Liver (tissue), 8 donors: ENCODE measurements at regions not wholly inside any gene's neighbourhood (a gene's known extent, or its start where the extent isn't known, plus 50 kb on each side); places are given as distances from the start of the nearest gene placed in this dataset.

Experiments used
- DNase-seq: peaks from one replicate; pipeline ENCODE4 v3.0.0-alpha.2; 2017; ENCODE audit warnings: low spot score
- H3K27ac ChIP-seq, 2 donors: one replicate each; pipeline ENCODE4 v1.7.0; 2013; ENCODE audit warnings: inconsistent platforms in 2 of 2, low read length in 2 of 2, control low read depth in 1 of 2, low read depth in 1 of 2, mild to moderate bottlenecking in 1 of 2
- H3K27me3 ChIP-seq, 4 donors: one replicate each; pipeline versions ENCODE4 v1.6.1 to v1.7.0; 2013; ENCODE audit warnings: low read length in 3 of 4, inconsistent platforms in 1 of 4, mild to moderate bottlenecking in 1 of 4, moderate library complexity in 1 of 4; ENCODE audit not compliant: control insufficient read depth in 4 of 4, insufficient read depth in 4 of 4
- H3K36me3 ChIP-seq, 4 donors: one replicate each; pipeline versions ENCODE4 v1.6.1 to v1.7.0; 2013; ENCODE audit warnings: low read length in 3 of 4, mild to moderate bottlenecking in 3 of 4, low read depth in 1 of 4, moderate library complexity in 1 of 4; ENCODE audit not compliant: control insufficient read depth in 4 of 4, insufficient read depth in 3 of 4
- H3K4me1 ChIP-seq, 4 donors: one replicate each; pipeline versions ENCODE4 v1.6.1 to v1.7.0; 2013; ENCODE audit warnings: low read length in 3 of 4, mild to moderate bottlenecking in 3 of 4, moderate library complexity in 1 of 4; ENCODE audit not compliant: control insufficient read depth in 4 of 4, insufficient read depth in 4 of 4
- H3K4me3 ChIP-seq, 3 donors: one replicate each; pipeline versions ENCODE4 v1.6.1 to v1.7.0; 2013; ENCODE audit warnings: low read length in 3 of 3, control low read depth in 1 of 3, low read depth in 1 of 3, mild to moderate bottlenecking in 1 of 3
- H3K9ac ChIP-seq, 2 donors: one replicate each; pipeline ENCODE4 v1.7.0; 2013; ENCODE audit warnings: low read length in 2 of 2, mild to moderate bottlenecking in 2 of 2, moderate library complexity in 2 of 2, control low read depth in 1 of 2, low read depth in 1 of 2
- H3K9me3 ChIP-seq, 4 donors: one replicate each; pipeline versions ENCODE4 v1.6.1 to v1.7.0; 2013; ENCODE audit warnings: low read length in 3 of 4; ENCODE audit not compliant: control insufficient read depth in 4 of 4
- CTCF ChIP-seq: fragments of 150-350 bp; IDR thresholded peaks from 2 replicates; pipeline ENCODE4 v1.5.1; 2017; ENCODE audit warnings: improper control_type of control experiment, low read depth, low read length; ENCODE audit not compliant: missing input control
- FOXA2 ChIP-seq: IDR thresholded peaks from 2 replicates; pipeline ENCODE4 v1.6.1; 2016; ENCODE audit warnings: antibody characterized with exemption
- GABPA ChIP-seq, 2 donors: IDR thresholded peaks in 1 of 2; conservative IDR thresholded peaks in 1 of 2; 2 replicates each; pipeline ENCODE4 v1.6.1; 2016; ENCODE audit warnings: antibody characterized with exemption in 2 of 2, mild to moderate bottlenecking in 1 of 2, moderate library complexity in 1 of 2
- HNF4A ChIP-seq, 2 donors: conservative IDR thresholded peaks; 2 replicates each; pipeline ENCODE4 v1.6.1; 2016; ENCODE audit warnings: antibody characterized with exemption in 2 of 2, mild to moderate bottlenecking in 2 of 2
- HNF4G ChIP-seq: IDR thresholded peaks from 2 replicates; pipeline ENCODE4 v1.6.1; 2016; ENCODE audit warnings: antibody characterized with exemption
- JUND ChIP-seq, 2 donors: IDR thresholded peaks; 2 replicates each; pipeline ENCODE4 v1.6.1; 2016; ENCODE audit warnings: antibody characterized with exemption in 2 of 2
- MAX ChIP-seq: IDR thresholded peaks from 2 replicates; pipeline ENCODE4 v1.6.1; 2016; ENCODE audit warnings: antibody characterized with exemption
- NR2F2 ChIP-seq: IDR thresholded peaks from 2 replicates; pipeline ENCODE4 v1.6.1; 2016; ENCODE audit warnings: antibody characterized with exemption
- REST ChIP-seq: IDR thresholded peaks from 2 replicates; pipeline ENCODE4 v1.6.1; 2016; ENCODE audit warnings: antibody characterized with exemption, mild to moderate bottlenecking
- RXRA ChIP-seq, 2 donors: IDR thresholded peaks; 2 replicates each; pipeline ENCODE4 v1.6.1; 2017 to 2018; ENCODE audit warnings: antibody characterized with exemption in 2 of 2, mild to moderate bottlenecking in 1 of 2
- SP1 ChIP-seq: IDR thresholded peaks from 2 replicates; pipeline ENCODE4 v1.6.1; 2018; ENCODE audit warnings: antibody characterized with exemption, mild to moderate bottlenecking
- TAF1 ChIP-seq: conservative IDR thresholded peaks from 2 replicates; pipeline ENCODE4 v1.6.1; 2016; ENCODE audit warnings: antibody characterized with exemption, mild to moderate bottlenecking
- YY1 ChIP-seq: IDR thresholded peaks from 2 replicates; pipeline ENCODE4 v1.6.1; 2016; ENCODE audit warnings: antibody characterized with exemption, mild to moderate bottlenecking
- WGBS: extraction: QIAGEN DNeasy Blood & Tissue Kit; methylation state at CpG from one replicate; pipeline ENCODE4 v1.1.7; 2013; 5-methylcytosine and 5-hydroxymethylcytosine counted together
- donor health status: healthy.
- donor health status: healthy.
- donor health status: healthy.
- donor health status: healthy.
- donor health status: healthy.

- TF ChIP-seq RXRA (IDR thresholded peaks at IDR 0.05) (peak in 1 of 2 donors; percentile 17), YY1 (no peak), HNF4A (conservative IDR thresholded peaks at IDR 0.05) (peak; percentile 27 to 57)
- Histone ChIP-seq H3K36me3 (no peaks in the 10 kb centered on the region), H3K9me3 (no peaks in the 10 kb centered on the region), H3K4me1 (no peaks in the 10 kb centered on the region), H3K27ac (no peak overlapping the region), H3K27me3 (no peaks in the 10 kb centered on the region), H3K4me3 (no peak overlapping the region), H3K9ac (no peak overlapping the region)
- DNase-seq, result no peak
- 87% methylated on average over 3 of the region's 3 CpGs for WGBS
Observed at GRCh38 chr14:30805284-30805683, 69.1 kb upstream of the COCH start.

GRCh38 chr14:30808576-30808975, 65.8 kb upstream of the COCH start:
- Histone ChIP-seq H3K36me3 (no peaks in the 10 kb centered on the region), H3K27ac (no peak overlapping the region), H3K9me3 (no peaks in the 10 kb centered on the region), H3K9ac (no peak overlapping the region), H3K4me1 (no peaks in the 10 kb centered on the region), H3K27me3 (no peaks in the 10 kb centered on the region), H3K4me3 (no peak overlapping the region)
- TF ChIP-seq YY1 (no peak), RXRA (IDR thresholded peaks at IDR 0.05) (no peak), JUND (IDR thresholded peaks at IDR 0.05) (no peak), GABPA (IDR thresholded peaks at IDR 0.05 in 1 of 2, conservative IDR thresholded peaks at IDR 0.05 in 1 of 2) (no peak)
- 93% methylated on average over 1 of the region's 1 CpG for WGBS
- no peak for DNase-seq

- 90% methylated on average over 5 of the region's 5 CpGs for WGBS
- Histone ChIP-seq H3K36me3 (no peaks in the 10 kb centered on the region), H3K9ac (no peak overlapping the region), H3K27ac (no peak overlapping the region), H3K4me1 (no peaks in the 10 kb centered on the region), H3K27me3 (no peaks in the 10 kb centered on the region), H3K9me3 (no peaks in the 10 kb centered on the region), H3K4me3 (no peak overlapping the region)
- DNase-seq, result no peak
- TF ChIP-seq MAX, result no peak
- no peak for TF ChIP-seq HNF4G
- TF ChIP-seq HNF4A (conservative IDR thresholded peaks at IDR 0.05), result no peak
- no peak for TF ChIP-seq REST
- TF ChIP-seq SP1, result no peak
- no peak for TF ChIP-seq CTCF
- no peak for TF ChIP-seq RXRA (IDR thresholded peaks at IDR 0.05)
- TF ChIP-seq YY1, result no peak
- TF ChIP-seq TAF1, result no peak
- no peak for TF ChIP-seq NR2F2
- no peak for TF ChIP-seq FOXA2
- no peak for TF ChIP-seq JUND (IDR thresholded peaks at IDR 0.05)
Observed at GRCh38 chr14:30813216-30813615, 61.1 kb upstream of the COCH start.
